IMR-90 (cell line): ENCODE measurements at regions not wholly inside any gene's neighbourhood (a gene's known extent, or its start where the extent isn't known, plus 50 kb on each side); places are given as distances from the start of the nearest gene placed in this dataset.

Source experiments
- ATAC-seq: fragments of 200-7000 bp; cut with Tn5 transposase; 2 replicates; pipeline ENCODE4 v1.9.1; 2020; ENCODE audit warnings: low read depth, mild to moderate bottlenecking, moderate library complexity
- BruUV-seq: library from RNA; stranded (reverse); fragments of 400-500 nt; replicated peaks from 2 replicates; lab custom pipeline; 2021; lab: Mats Ljungman, UMichigan
- CTCF ChIA-PET: fragments of 300-600 bp; formaldehyde crosslinking; extraction: SDS; loops from one replicate; lab custom pipeline; 2021; ENCODE audit warnings: antibody characterized with exemption; lab: Yijun Ruan, JAX
- POLR2A ChIA-PET: fragments of 300-600 bp; sonication (Branson Sonifier 250); formaldehyde crosslinking; loops from one replicate; lab custom pipeline; 2022; ENCODE audit warnings: antibody characterized with exemption; ENCODE audit not compliant: unreplicated experiment; lab: Charles Lee
- DNase-seq: peaks from one replicate; pipeline ENCODE4 v3.0.0; 2013
- H2AFZ ChIP-seq: replicated peaks from 2 replicates; pipeline ENCODE3; 2013; ENCODE audit warnings: low read length, mild to moderate bottlenecking; ENCODE audit not compliant: poor library complexity
- H2AK5ac ChIP-seq: 2 replicates; pipeline ENCODE4 v1.6.1; 2013; ENCODE audit warnings: low read depth, low read length, inconsistent platforms
- H2AK9ac ChIP-seq: replicated peaks from 2 replicates; pipeline ENCODE3; 2013; ENCODE audit warnings: mild to moderate bottlenecking, low read depth, low read length, moderate library complexity; ENCODE audit not compliant: poor library complexity
- H2BK120ac ChIP-seq: 2 replicates; pipeline ENCODE4 v1.6.1; 2013; ENCODE audit warnings: low read depth, low read length, inconsistent platforms
- H2BK15ac ChIP-seq: 3 replicates; pipeline ENCODE4 v1.6.1; 2013; ENCODE audit warnings: low read depth, low read length, inconsistent platforms
- H2BK20ac ChIP-seq: 2 replicates; pipeline ENCODE4 v1.6.1; 2013; ENCODE audit warnings: low read depth, mild to moderate bottlenecking, inconsistent platforms, low read length, moderate library complexity
- H2BK5ac ChIP-seq: 2 replicates; pipeline ENCODE4 v1.6.1; 2013; ENCODE audit warnings: mild to moderate bottlenecking, low read depth, low read length, inconsistent platforms; ENCODE audit not compliant: poor library complexity, severe bottlenecking
- H3K14ac ChIP-seq: replicated peaks from 2 replicates; pipeline ENCODE4 v1.6.1; 2013; ENCODE audit warnings: low read depth, low read length, inconsistent platforms
- H3K18ac ChIP-seq: 2 replicates; pipeline ENCODE4 v1.6.1; 2013; ENCODE audit warnings: low read depth, low read length, control low read depth
- H3K23ac ChIP-seq: 2 replicates; pipeline ENCODE4 v1.6.1; 2013; ENCODE audit warnings: low read depth, low read length, inconsistent platforms
- H3K27ac ChIP-seq: 2 replicates; pipeline ENCODE4 v1.5.1; 2013; ENCODE audit warnings: mild to moderate bottlenecking, control low read depth, low read length; ENCODE audit not compliant: insufficient read depth
- H3K27me3 ChIP-seq: 2 replicates; pipeline ENCODE4 v1.6.1; 2013; ENCODE audit warnings: low read length; ENCODE audit not compliant: control insufficient read depth, insufficient read depth
- H3K36me3 ChIP-seq: 2 replicates; pipeline ENCODE4 v1.6.1; 2013; ENCODE audit warnings: low read length, mixed read lengths; ENCODE audit not compliant: control insufficient read depth, insufficient read depth
- H3K4ac ChIP-seq: 2 replicates; pipeline ENCODE4 v1.6.1; 2013; ENCODE audit warnings: low read depth, low read length, inconsistent platforms
- H3K4me1 ChIP-seq: 2 replicates; pipeline ENCODE4 v1.6.1; 2013; ENCODE audit warnings: low read length, mixed read lengths; ENCODE audit not compliant: control insufficient read depth, insufficient read depth
- H3K4me2 ChIP-seq: 2 replicates; pipeline ENCODE4 v1.6.1; 2013; ENCODE audit warnings: low read depth, mild to moderate bottlenecking, control low read depth, low read length, moderate library complexity
- H3K4me3 ChIP-seq: 2 replicates; pipeline ENCODE4 v1.5.1; 2013; ENCODE audit warnings: low read depth, mild to moderate bottlenecking, control low read depth, low read length, moderate library complexity; ENCODE audit not compliant: insufficient read depth
- H3K56ac ChIP-seq: 2 replicates; pipeline ENCODE4 v1.6.1; 2013; ENCODE audit warnings: low read length, inconsistent platforms; ENCODE audit not compliant: insufficient read depth; ENCODE audit errors: extremely low read depth
- H3K79me1 ChIP-seq, 2 experiments: 2 replicates each; pipeline ENCODE4 v1.6.1; 2013; ENCODE audit warnings: low read length in 2 of 2, inconsistent platforms in 1 of 2, low read depth in 1 of 2
- H3K9ac ChIP-seq: 2 replicates; pipeline ENCODE4 v1.6.1; 2013; ENCODE audit warnings: low read depth, low read length, control low read depth
- H3K9me1 ChIP-seq: 2 replicates; pipeline ENCODE4 v1.6.1; 2013; ENCODE audit warnings: low read length, inconsistent platforms; ENCODE audit not compliant: insufficient read depth
- H3K9me3 ChIP-seq: 2 replicates; pipeline ENCODE4 v1.6.1; 2013; ENCODE audit warnings: low read length; ENCODE audit not compliant: control insufficient read depth, insufficient read depth
- H4K20me1 ChIP-seq: 2 replicates; pipeline ENCODE4 v1.6.1; 2013; ENCODE audit warnings: low read length, inconsistent platforms; ENCODE audit not compliant: insufficient read depth
- H4K5ac ChIP-seq: 2 replicates; pipeline ENCODE4 v1.6.1; 2013; ENCODE audit warnings: mild to moderate bottlenecking, low read depth, low read length, control low read depth
- H4K8ac ChIP-seq, 2 experiments: 2 replicates each; pipeline ENCODE4 v1.6.1; 2013; ENCODE audit warnings: low read depth in 2 of 2, low read length in 2 of 2, control low read depth in 1 of 2, inconsistent platforms in 1 of 2
- H4K91ac ChIP-seq: 2 replicates; pipeline ENCODE4 v1.6.1; 2013; ENCODE audit warnings: low read depth, low read length, inconsistent platforms; ENCODE audit not compliant: insufficient read depth
- BHLHE40 ChIP-seq: fragments of 150-350 bp; IDR thresholded peaks from 2 replicates; pipeline ENCODE4 v1.6.1; 2016; ENCODE audit warnings: mild to moderate bottlenecking, low read depth, low read length
- CEBPB ChIP-seq: IDR thresholded peaks from 2 replicates; pipeline ENCODE4 v1.6.1; 2012; ENCODE audit warnings: low read depth, low read length, improper control_type of control experiment
- CHD1 ChIP-seq: IDR thresholded peaks from 2 replicates; pipeline ENCODE4 v1.6.1; 2012; ENCODE audit warnings: low read depth, low read length, improper control_type of control experiment
- ELK1 ChIP-seq: fragments of 150-350 bp; IDR thresholded peaks from 2 replicates; pipeline ENCODE4 v1.6.1; 2016; ENCODE audit warnings: low read depth, mild to moderate bottlenecking, low read length, moderate library complexity, borderline replicate concordance
- FOS ChIP-seq: fragments of 150-350 bp; IDR thresholded peaks from 2 replicates; pipeline ENCODE4 v1.6.1; 2016; ENCODE audit warnings: low read depth, low read length
- MAFK ChIP-seq: IDR thresholded peaks from 2 replicates; pipeline ENCODE4 v1.6.1; 2012; ENCODE audit warnings: low read depth, low read length, improper control_type of control experiment
- MAZ ChIP-seq: IDR thresholded peaks from 2 replicates; pipeline ENCODE4 v1.6.1; 2012; ENCODE audit warnings: low read depth, mild to moderate bottlenecking, low read length, improper control_type of control experiment, moderate library complexity, borderline replicate concordance
- MXI1 ChIP-seq: IDR thresholded peaks from 2 replicates; pipeline ENCODE4 v1.6.1; 2012; ENCODE audit warnings: low read depth, mild to moderate bottlenecking, low read length, moderate library complexity, borderline replicate concordance
- NFE2L2 ChIP-seq: fragments of 150-350 bp; IDR thresholded peaks from 2 replicates; pipeline ENCODE4 v1.6.1; 2016; ENCODE audit warnings: low read depth, mild to moderate bottlenecking, low read length
- POLR2A ChIP-seq: IDR thresholded peaks from 2 replicates; pipeline ENCODE4 v1.6.1; 2012; ENCODE audit warnings: mild to moderate bottlenecking, low read depth, low read length
- RAD21 ChIP-seq: IDR thresholded peaks from 2 replicates; pipeline ENCODE4 v1.6.1; 2012; ENCODE audit warnings: low read length, improper control_type of control experiment
- RCOR1 ChIP-seq: IDR thresholded peaks from 2 replicates; pipeline ENCODE4 v1.6.1; 2012; ENCODE audit warnings: mild to moderate bottlenecking, low read length, improper control_type of control experiment; ENCODE audit not compliant: insufficient replicate concordance
- RFX5 ChIP-seq: IDR thresholded peaks from 2 replicates; pipeline ENCODE4 v1.8.0; 2012; ENCODE audit warnings: low read depth, mild to moderate bottlenecking, low read length, moderate library complexity
- SMC3 ChIP-seq: fragments of 150-350 bp; IDR thresholded peaks from 2 replicates; pipeline ENCODE4 v1.6.1; 2016; ENCODE audit warnings: low read depth, mild to moderate bottlenecking, antibody characterized with exemption, low read length, moderate library complexity
- USF2 ChIP-seq: fragments of 150-350 bp; IDR thresholded peaks from 2 replicates; pipeline ENCODE4 v1.6.1; 2017; ENCODE audit warnings: mild to moderate bottlenecking, antibody characterized with exemption, low read length, low read depth
- WGBS, 2 experiments: methylation state at CpG; one replicate each; pipeline versions ENCODE4 v1.1.5 to v1.1.7; 2013; ENCODE audit warnings: missing lambda C conversion rate in 2 of 2; ENCODE audit not compliant: insufficient read length in 1 of 2; ENCODE audit errors: extremely low coverage in 2 of 2; 5-methylcytosine and 5-hydroxymethylcytosine counted together
- dilution Hi-C: fragments of 300-500 bp; cut with HindIII; formaldehyde crosslinking; loops from one replicate; pipeline ENCODE4 v1.14.3; 2018; ENCODE audit warnings: low sequenced_read_pairs; ENCODE audit not compliant: unreplicated experiment
- in situ Hi-C: fragments of 300-500 bp; cut with MboI; formaldehyde crosslinking; loops from 3 replicates; pipeline ENCODE4 v1.14.3; 2019; ENCODE audit warnings: low sequenced_read_pairs, inconsistent platforms, mixed read lengths
- intact Hi-C: fragments of 100-400 bp; cut with micrococcal nuclease; formaldehyde crosslinking; loops from 2 replicates; pipeline ENCODE4 v1.10.0; 2022
- TF ChIP-seq, protein P1 (sequence below): conservative IDR thresholded peaks from 2 replicates; pipeline ENCODE4 v1.5.1; 2012; ENCODE audit warnings: mild to moderate bottlenecking, low read depth, low read length, improper control_type of control experiment

- BruUV-seq = no TSS peak
- no peak overlapping the region for H2AFZ ChIP-seq
- no CpG with 5 or more reads among the region's 2 CpGs for WGBS, 2 experiments
- no peak overlapping the region for H3K4me3 ChIP-seq
- no peaks in the 10 kb centered on the region for H3K79me1 ChIP-seq
- H3K23ac ChIP-seq = no peak overlapping the region
- H3K9me1 ChIP-seq = no peaks in the 10 kb centered on the region
- in situ Hi-C loops (no loop called here), intact Hi-C loops (no loop called here), dilution Hi-C loops (no loop called here)
- H3K9me3 ChIP-seq = peaks cover 2% of the 10 kb centered on the region; the same call in 1 of the 2 replicates
- no peak for DNase-seq
- H4K8ac ChIP-seq = no peak overlapping the region
- H2BK15ac ChIP-seq = no peak overlapping the region
- H3K27ac ChIP-seq = no peak overlapping the region
- no peak overlapping the region for H2BK20ac ChIP-seq
- CTCF ChIA-PET = no interaction called here
- no peaks in the 10 kb centered on the region for H3K27me3 ChIP-seq
- H3K4me1 ChIP-seq = no peaks in the 10 kb centered on the region
- H2AK5ac ChIP-seq = no peak overlapping the region
- no peak overlapping the region for H4K5ac ChIP-seq
- no peak for ATAC-seq
- no peak overlapping the region for H3K4ac ChIP-seq
- H3K36me3 ChIP-seq = no peaks in the 10 kb centered on the region
- H2AK9ac ChIP-seq = no peak overlapping the region
- H2BK120ac ChIP-seq = no peak overlapping the region
- H4K91ac ChIP-seq = no peak overlapping the region
- no peak overlapping the region for H3K9ac ChIP-seq
- no peak overlapping the region for H3K56ac ChIP-seq
- no peak overlapping the region for H3K18ac ChIP-seq
- H4K20me1 ChIP-seq = no peaks in the 10 kb centered on the region
- no peak for TF ChIP-seq MXI1
- TF ChIP-seq SMC3 = no peak
- no peak for TF ChIP-seq POLR2A
- no peak for TF ChIP-seq RCOR1
- TF ChIP-seq RAD21 = no peak
- no peak for TF ChIP-seq MAFK
- TF ChIP-seq MAZ = no peak
- TF ChIP-seq, protein P1, sequence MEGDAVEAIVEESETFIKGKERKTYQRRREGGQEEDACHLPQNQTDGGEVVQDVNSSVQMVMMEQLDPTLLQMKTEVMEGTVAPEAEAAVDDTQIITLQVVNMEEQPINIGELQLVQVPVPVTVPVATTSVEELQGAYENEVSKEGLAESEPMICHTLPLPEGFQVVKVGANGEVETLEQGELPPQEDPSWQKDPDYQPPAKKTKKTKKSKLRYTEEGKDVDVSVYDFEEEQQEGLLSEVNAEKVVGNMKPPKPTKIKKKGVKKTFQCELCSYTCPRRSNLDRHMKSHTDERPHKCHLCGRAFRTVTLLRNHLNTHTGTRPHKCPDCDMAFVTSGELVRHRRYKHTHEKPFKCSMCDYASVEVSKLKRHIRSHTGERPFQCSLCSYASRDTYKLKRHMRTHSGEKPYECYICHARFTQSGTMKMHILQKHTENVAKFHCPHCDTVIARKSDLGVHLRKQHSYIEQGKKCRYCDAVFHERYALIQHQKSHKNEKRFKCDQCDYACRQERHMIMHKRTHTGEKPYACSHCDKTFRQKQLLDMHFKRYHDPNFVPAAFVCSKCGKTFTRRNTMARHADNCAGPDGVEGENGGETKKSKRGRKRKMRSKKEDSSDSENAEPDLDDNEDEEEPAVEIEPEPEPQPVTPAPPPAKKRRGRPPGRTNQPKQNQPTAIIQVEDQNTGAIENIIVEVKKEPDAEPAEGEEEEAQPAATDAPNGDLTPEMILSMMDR = no peak
- TF ChIP-seq NFE2L2 = no peak
- no peak for TF ChIP-seq RFX5
- TF ChIP-seq USF2 = no peak
- TF ChIP-seq FOS = no peak
- no peak for TF ChIP-seq ELK1
- no peak for TF ChIP-seq BHLHE40
- no peak for TF ChIP-seq CHD1
- no peak for TF ChIP-seq CEBPB
- POLR2A ChIA-PET = no interaction called here
- H2BK5ac ChIP-seq = no peak overlapping the region
- no peak overlapping the region for H3K14ac ChIP-seq
- H3K4me2 ChIP-seq = no peak overlapping the region
Observed at GRCh38 chr3:109618766-109619378, 281.5 kb upstream of the DPPA4 start.
